DMS153 (cell line): ENCODE measurements at regions not wholly inside any gene's neighbourhood (a gene's known extent, or its start where the extent isn't known, plus 50 kb on each side); places are given as distances from the start of the nearest gene placed in this dataset.
"Not testable (repeated sequence)": the region's sequence is repeated elsewhere in the genome, so short reads cannot be mapped to it uniquely, and the experiment has no call there.

Experiments
- DNase-seq: peaks from one replicate; lab custom pipeline; 2025; lab: John Stamatoyannopoulos, UW

GRCh38 chr9:89839449-89839848, 234.6 kb downstream of the GADD45G start:
- DNase-seq: no peak

- DNase-seq: no peak
These were observed 235.1 kb downstream of the GADD45G start for GRCh38 chr9:89839952-89840351.

- DNase-seq: no peak
These were observed 236.6 kb downstream of the GADD45G start for GRCh38 chr9:89841456-89841855.

GRCh38 chr9:89842267-89842768, 237.5 kb downstream of the GADD45G start:
- DNase-seq: peak; percentile 40

- no peak for DNase-seq
These were observed 238.3 kb downstream of the GADD45G start for GRCh38 chr9:89843074-89843473.

GRCh38 chr9:89843591-89843990, 238.8 kb downstream of the GADD45G start:
- no peak for DNase-seq

GRCh38 chr9:89844075-89844474, 239.3 kb downstream of the GADD45G start:
- DNase-seq: no peak

GRCh38 chr9:89844535-89844934, 239.7 kb downstream of the GADD45G start:
- DNase-seq: peak; percentile 98

GRCh38 chr9:89845321-89845720, 240.5 kb downstream of the GADD45G start:
- DNase-seq: no peak

GRCh38 chr9:89845862-89846261, 241.1 kb downstream of the GADD45G start:
- DNase-seq: no peak

GRCh38 chr9:89848060-89849040, 243.5 kb downstream of the GADD45G start:
- no peak for DNase-seq

- DNase-seq: no peak
These were observed 244.3 kb downstream of the GADD45G start for GRCh38 chr9:89849096-89849495.

GRCh38 chr9:89850153-89850552, 245.3 kb downstream of the GADD45G start:
- no peak for DNase-seq

- no peak for DNase-seq
These were observed 246.0 kb downstream of the GADD45G start for GRCh38 chr9:89850631-89851325.

GRCh38 chr9:89853161-89853560, 248.3 kb downstream of the GADD45G start:
- no peak for DNase-seq

GRCh38 chr9:89853931-89854330, 249.1 kb downstream of the GADD45G start:
- DNase-seq: no peak

- no peak for DNase-seq
These were observed 250.1 kb downstream of the GADD45G start for GRCh38 chr9:89854715-89855475.

- DNase-seq: not testable (repeated sequence)
These were observed 251.5 kb downstream of the GADD45G start for GRCh38 chr9:89856296-89856695.

- DNase-seq: not testable (repeated sequence)
These were observed 252.1 kb downstream of the GADD45G start for GRCh38 chr9:89856950-89857349.

- not testable (repeated sequence) for DNase-seq
These were observed 255.0 kb downstream of the GADD45G start for GRCh38 chr9:89859842-89860241.

- not testable (repeated sequence) for DNase-seq
These were observed 256.6 kb downstream of the GADD45G start for GRCh38 chr9:89861371-89861770.

GRCh38 chr9:89862316-89862715, 257.5 kb downstream of the GADD45G start:
- no peak for DNase-seq
